ENCODE measurements at regions not wholly inside any gene's neighbourhood (a gene's known extent, or its start where the extent isn't known, plus 50 kb on each side); places are given as distances from the start of the nearest gene placed in this dataset.

GRCh38 chr6:81857812-81858211, 105.3 kb upstream of the TENT5A start:
- DNase-seq = no peak

- DNase-seq = no peak
Measured at GRCh38 chr6:81856872-81857271, 104.4 kb upstream of the TENT5A start.

- no peak for DNase-seq
Measured at GRCh38 chr6:81854474-81854873, 102.0 kb upstream of the TENT5A start.

GRCh38 chr6:81853975-81854374, 101.5 kb upstream of the TENT5A start:
- DNase-seq = no peak

- no peak for DNase-seq
Measured at GRCh38 chr6:81849248-81849647, 96.8 kb upstream of the TENT5A start.

- no peak for DNase-seq
Measured at GRCh38 chr6:81847866-81848265, 95.4 kb upstream of the TENT5A start.

GRCh38 chr6:81844686-81845085, 92.2 kb upstream of the TENT5A start:
- DNase-seq = no peak

GRCh38 chr6:81843302-81843701, 90.8 kb upstream of the TENT5A start:
- DNase-seq = no peak

GRCh38 chr6:81842254-81842653, 89.8 kb upstream of the TENT5A start:
- DNase-seq = no peak

GRCh38 chr6:81838724-81839426, 86.4 kb upstream of the TENT5A start:
- no peak for DNase-seq

GRCh38 chr6:81838031-81838430, 85.5 kb upstream of the TENT5A start:
- no peak for DNase-seq

- no peak for DNase-seq
Measured at GRCh38 chr6:81834141-81834681, 81.7 kb upstream of the TENT5A start.

GRCh38 chr6:81832304-81832703, 79.8 kb upstream of the TENT5A start:
- DNase-seq = no peak

GRCh38 chr6:81831274-81831673, 78.8 kb upstream of the TENT5A start:
- DNase-seq = no peak

- no peak for DNase-seq
Measured at GRCh38 chr6:81826784-81827183, 74.3 kb upstream of the TENT5A start.

GRCh38 chr6:81822568-81822967, 70.1 kb upstream of the TENT5A start:
- DNase-seq = no peak

GRCh38 chr6:81821449-81821848, 69.0 kb upstream of the TENT5A start:
- DNase-seq = no peak

- no peak for DNase-seq
Measured at GRCh38 chr6:81820980-81821379, 68.5 kb upstream of the TENT5A start.

- no peak for DNase-seq
Measured at GRCh38 chr6:81820422-81820821, 67.9 kb upstream of the TENT5A start.

- no peak for DNase-seq
Measured at GRCh38 chr6:81819767-81820166, 67.3 kb upstream of the TENT5A start.

GRCh38 chr6:81818901-81819361, 66.5 kb upstream of the TENT5A start:
- DNase-seq = no peak

GRCh38 chr6:81816380-81816779, 63.9 kb upstream of the TENT5A start:
- peak; percentile 4 for DNase-seq

- no peak for DNase-seq
Measured at GRCh38 chr6:81814370-81815076, 62.0 kb upstream of the TENT5A start.

GRCh38 chr6:81813305-81813704, 60.8 kb upstream of the TENT5A start:
- no peak for DNase-seq
